ENCODE measurements at regions not wholly inside any gene's neighbourhood (a gene's known extent, or its start where the extent isn't known, plus 50 kb on each side); places are given as distances from the start of the nearest gene placed in this dataset.

DNA sequence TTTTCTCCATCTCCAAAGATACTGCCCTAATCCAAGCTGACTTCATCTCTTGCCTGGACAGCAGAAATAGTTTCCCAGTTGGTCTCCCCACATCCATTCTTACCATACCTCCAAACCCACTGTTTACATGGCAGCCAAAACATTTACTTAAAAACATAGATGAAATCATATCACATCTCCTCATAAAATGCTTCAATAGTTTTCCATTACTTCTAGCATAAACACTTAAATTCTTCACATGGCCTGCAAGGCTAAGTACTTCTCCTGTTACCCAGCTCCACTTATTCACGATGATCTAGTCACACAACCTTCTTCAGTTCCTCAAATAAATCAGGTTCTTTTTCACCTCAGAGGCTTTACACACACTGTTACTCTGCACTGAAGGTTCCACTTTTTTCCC, 185.8 kb upstream of the ACVR2A start:
- no peak overlapping the region for H3K4me3 Mint-ChIP-seq
- no peak for DNase-seq (ENCODE audit: low spot score)
- Histone ChIP-seq H3K27ac (ENCODE audit: low read depth) (no peak overlapping the region), H3F3A (replicated peaks; ENCODE audit: low read depth) (no peaks in the 10 kb centered on the region), H3K79me2 (replicated peaks; ENCODE audit: insufficient read depth) (no peaks in the 10 kb centered on the region), H3K9me2 (ENCODE audit: insufficient read depth) (peaks cover 6% of the 10 kb centered on the region; the same call in 1 of the 2 replicates), H3K4me3 (no peak overlapping the region), H2AFZ (no peak overlapping the region), H4K20me1 (replicated peaks; ENCODE audit: insufficient read depth) (no peaks in the 10 kb centered on the region), H3K4me2 (no peak overlapping the region), H3K36me3 (ENCODE audit: insufficient read depth) (no peaks in the 10 kb centered on the region), H3K27me3 (ENCODE audit: insufficient read depth) (no peaks in the 10 kb centered on the region), H3K4me1 (ENCODE audit: insufficient read depth) (no peaks in the 10 kb centered on the region)
- no peaks in the 10 kb centered on the region for H3K9me3 Mint-ChIP-seq
- H3K36me3 Mint-ChIP-seq (ENCODE audit: low read depth): no peaks in the 10 kb centered on the region
- no peak for ATAC-seq
- no peak overlapping the region for H3K27ac Mint-ChIP-seq
- H3K27me3 Mint-ChIP-seq (ENCODE audit: insufficient read depth, low read depth, poor library complexity): no peaks in the 10 kb centered on the region
- H3K4me1 Mint-ChIP-seq: no peaks in the 10 kb centered on the region
- no peak for TF ChIP-seq POLR2AphosphoS5 (IDR thresholded peaks at IDR 0.05; ENCODE audit: low read depth)

DNA sequence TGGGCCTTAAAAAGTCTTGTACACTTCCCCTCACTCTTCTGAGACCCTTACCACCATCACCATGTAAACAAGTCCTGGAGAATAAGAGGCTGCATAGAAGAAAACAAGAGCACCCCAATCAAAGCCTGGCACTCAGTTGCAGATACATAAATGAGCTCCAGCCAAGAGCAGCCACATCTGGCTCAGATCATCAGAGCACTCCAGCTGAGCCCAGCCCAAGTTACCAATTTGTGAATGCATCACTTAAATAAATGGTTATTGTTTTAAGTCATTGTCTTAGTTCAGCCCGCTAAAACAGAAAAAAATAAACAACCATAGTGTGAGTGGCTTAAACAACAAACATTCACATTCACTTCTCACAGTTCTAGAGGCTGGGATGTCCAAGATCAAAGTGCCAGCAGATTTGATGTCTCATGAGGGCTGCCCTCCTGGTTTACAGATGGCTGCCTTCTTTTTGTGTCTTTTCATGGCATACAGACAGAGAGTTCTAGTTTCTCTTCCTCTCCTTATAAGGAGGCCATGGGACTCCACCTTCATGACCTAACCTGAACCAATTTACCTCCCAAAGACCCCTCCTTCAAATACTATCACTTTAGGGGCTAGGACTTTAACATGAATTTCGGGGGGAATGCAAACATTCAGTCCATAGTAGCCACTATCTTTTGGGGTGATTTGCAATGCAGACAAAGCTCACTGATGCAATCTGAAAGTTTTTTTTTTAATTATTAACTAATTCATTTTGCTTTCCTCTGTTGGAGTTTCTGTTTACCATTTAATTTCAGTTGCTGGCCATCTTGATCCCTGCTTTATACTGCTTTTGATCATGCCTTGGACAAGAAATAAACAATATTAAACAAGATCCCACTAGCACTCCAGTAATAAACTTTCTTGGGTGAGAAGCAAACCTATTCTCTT, 187.5 kb upstream of the ACVR2A start:
- Histone ChIP-seq H3K79me2 (replicated peaks; ENCODE audit: insufficient read depth) (no peaks in the 10 kb centered on the region), H3K4me1 (ENCODE audit: insufficient read depth) (no peaks in the 10 kb centered on the region), H4K20me1 (replicated peaks; ENCODE audit: insufficient read depth) (no peaks in the 10 kb centered on the region), H3K27ac (ENCODE audit: low read depth) (no peak overlapping the region), H3K4me2 (no peak overlapping the region), H3K9me2 (ENCODE audit: insufficient read depth) (peaks cover 2% of the 10 kb centered on the region; the same call in 1 of the 2 replicates), H3K4me3 (no peak overlapping the region), H3K36me3 (ENCODE audit: insufficient read depth) (no peaks in the 10 kb centered on the region), H3F3A (replicated peaks; ENCODE audit: low read depth) (no peaks in the 10 kb centered on the region), H3K27me3 (ENCODE audit: insufficient read depth) (no peaks in the 10 kb centered on the region), H2AFZ (no peak overlapping the region)
- Mint-ChIP-seq H3K4me1 (no peaks in the 10 kb centered on the region), H3K4me3 (no peak overlapping the region), H3K27ac (no peak overlapping the region), H3K36me3 (ENCODE audit: low read depth) (no peaks in the 10 kb centered on the region), H3K9me3 (no peaks in the 10 kb centered on the region), H3K27me3 (ENCODE audit: insufficient read depth, low read depth, poor library complexity) (no peaks in the 10 kb centered on the region)
- ATAC-seq: no peak
- no peak for DNase-seq (ENCODE audit: low spot score)
- no peak for TF ChIP-seq POLR2AphosphoS5 (IDR thresholded peaks at IDR 0.05; ENCODE audit: low read depth)
- TF ChIP-seq, protein P1, sequence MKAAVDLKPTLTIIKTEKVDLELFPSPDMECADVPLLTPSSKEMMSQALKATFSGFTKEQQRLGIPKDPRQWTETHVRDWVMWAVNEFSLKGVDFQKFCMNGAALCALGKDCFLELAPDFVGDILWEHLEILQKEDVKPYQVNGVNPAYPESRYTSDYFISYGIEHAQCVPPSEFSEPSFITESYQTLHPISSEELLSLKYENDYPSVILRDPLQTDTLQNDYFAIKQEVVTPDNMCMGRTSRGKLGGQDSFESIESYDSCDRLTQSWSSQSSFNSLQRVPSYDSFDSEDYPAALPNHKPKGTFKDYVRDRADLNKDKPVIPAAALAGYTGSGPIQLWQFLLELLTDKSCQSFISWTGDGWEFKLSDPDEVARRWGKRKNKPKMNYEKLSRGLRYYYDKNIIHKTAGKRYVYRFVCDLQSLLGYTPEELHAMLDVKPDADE (IDR thresholded peaks at IDR 0.05): no peak
- no peak for TF ChIP-seq EZH2phosphoT487 (IDR thresholded peaks at IDR 0.05; ENCODE audit: unreplicated experiment)
- TF ChIP-seq ZNF331 (CRISPR knock-in tag; IDR thresholded peaks at IDR 0.05; ENCODE audit: low read depth): no peak
- no peak for TF ChIP-seq NANOG (IDR thresholded peaks at IDR 0.05; ENCODE audit: borderline replicate concordance)
- TF ChIP-seq CREB1 (CRISPR knock-in tag; IDR thresholded peaks at IDR 0.05; ENCODE audit: low read depth): no peak
- TF ChIP-seq, protein P2, sequence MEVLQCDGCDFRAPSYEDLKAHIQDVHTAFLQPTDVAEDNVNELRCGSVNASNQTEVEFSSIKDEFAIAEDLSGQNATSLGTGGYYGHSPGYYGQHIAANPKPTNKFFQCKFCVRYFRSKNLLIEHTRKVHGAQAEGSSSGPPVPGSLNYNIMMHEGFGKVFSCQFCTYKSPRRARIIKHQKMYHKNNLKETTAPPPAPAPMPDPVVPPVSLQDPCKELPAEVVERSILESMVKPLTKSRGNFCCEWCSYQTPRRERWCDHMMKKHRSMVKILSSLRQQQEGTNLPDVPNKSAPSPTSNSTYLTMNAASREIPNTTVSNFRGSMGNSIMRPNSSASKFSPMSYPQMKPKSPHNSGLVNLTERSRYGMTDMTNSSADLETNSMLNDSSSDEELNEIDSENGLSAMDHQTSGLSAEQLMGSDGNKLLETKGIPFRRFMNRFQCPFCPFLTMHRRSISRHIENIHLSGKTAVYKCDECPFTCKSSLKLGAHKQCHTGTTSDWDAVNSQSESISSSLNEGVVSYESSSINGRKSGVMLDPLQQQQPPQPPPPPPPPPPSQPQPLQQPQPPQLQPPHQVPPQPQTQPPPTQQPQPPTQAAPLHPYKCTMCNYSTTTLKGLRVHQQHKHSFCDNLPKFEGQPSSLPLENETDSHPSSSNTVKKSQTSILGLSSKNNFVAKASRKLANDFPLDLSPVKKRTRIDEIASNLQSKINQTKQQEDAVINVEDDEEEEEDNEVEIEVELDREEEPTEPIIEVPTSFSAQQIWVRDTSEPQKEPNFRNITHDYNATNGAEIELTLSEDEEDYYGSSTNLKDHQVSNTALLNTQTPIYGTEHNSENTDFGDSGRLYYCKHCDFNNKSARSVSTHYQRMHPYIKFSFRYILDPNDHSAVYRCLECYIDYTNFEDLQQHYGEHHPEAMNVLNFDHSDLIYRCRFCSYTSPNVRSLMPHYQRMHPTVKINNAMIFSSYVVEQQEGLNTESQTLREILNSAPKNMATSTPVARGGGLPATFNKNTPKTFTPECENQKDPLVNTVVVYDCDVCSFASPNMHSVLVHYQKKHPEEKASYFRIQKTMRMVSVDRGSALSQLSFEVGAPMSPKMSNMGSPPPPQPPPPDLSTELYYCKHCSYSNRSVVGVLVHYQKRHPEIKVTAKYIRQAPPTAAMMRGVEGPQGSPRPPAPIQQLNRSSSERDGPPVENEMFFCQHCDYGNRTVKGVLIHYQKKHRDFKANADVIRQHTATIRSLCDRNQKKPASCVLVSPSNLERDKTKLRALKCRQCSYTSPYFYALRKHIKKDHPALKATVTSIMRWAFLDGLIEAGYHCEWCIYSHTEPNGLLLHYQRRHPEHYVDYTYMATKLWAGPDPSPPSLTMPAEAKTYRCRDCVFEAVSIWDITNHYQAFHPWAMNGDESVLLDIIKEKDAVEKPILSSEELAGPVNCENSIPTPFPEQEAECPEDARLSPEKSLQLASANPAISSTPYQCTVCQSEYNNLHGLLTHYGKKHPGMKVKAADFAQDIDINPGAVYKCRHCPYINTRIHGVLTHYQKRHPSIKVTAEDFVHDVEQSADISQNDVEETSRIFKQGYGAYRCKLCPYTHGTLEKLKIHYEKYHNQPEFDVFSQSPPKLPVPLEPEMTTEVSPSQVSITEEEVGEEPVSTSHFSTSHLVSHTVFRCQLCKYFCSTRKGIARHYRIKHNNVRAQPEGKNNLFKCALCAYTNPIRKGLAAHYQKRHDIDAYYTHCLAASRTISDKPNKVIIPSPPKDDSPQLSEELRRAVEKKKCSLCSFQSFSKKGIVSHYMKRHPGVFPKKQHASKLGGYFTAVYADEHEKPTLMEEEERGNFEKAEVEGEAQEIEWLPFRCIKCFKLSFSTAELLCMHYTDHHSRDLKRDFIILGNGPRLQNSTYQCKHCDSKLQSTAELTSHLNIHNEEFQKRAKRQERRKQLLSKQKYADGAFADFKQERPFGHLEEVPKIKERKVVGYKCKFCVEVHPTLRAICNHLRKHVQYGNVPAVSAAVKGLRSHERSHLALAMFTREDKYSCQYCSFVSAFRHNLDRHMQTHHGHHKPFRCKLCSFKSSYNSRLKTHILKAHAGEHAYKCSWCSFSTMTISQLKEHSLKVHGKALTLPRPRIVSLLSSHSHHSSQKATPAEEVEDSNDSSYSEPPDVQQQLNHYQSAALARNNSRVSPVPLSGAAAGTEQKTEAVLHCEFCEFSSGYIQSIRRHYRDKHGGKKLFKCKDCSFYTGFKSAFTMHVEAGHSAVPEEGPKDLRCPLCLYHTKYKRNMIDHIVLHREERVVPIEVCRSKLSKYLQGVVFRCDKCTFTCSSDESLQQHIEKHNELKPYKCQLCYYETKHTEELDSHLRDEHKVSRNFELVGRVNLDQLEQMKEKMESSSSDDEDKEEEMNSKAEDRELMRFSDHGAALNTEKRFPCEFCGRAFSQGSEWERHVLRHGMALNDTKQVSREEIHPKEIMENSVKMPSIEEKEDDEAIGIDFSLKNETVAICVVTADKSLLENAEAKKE (CRISPR knock-in tag; IDR thresholded peaks at IDR 0.05): no peak
- no peak for TF ChIP-seq EZH2 (IDR thresholded peaks at IDR 0.05; ENCODE audit: low read depth, unreplicated experiment)
- TF ChIP-seq ZNF114 (CRISPR knock-in tag; IDR thresholded peaks at IDR 0.05): no peak
- no peak for TF ChIP-seq STAT1 (IDR thresholded peaks at IDR 0.05; ENCODE audit: unreplicated experiment)
- TF ChIP-seq JUNB (IDR thresholded peaks at IDR 0.05; ENCODE audit: unreplicated experiment): no peak
- TF ChIP-seq, protein P3, sequence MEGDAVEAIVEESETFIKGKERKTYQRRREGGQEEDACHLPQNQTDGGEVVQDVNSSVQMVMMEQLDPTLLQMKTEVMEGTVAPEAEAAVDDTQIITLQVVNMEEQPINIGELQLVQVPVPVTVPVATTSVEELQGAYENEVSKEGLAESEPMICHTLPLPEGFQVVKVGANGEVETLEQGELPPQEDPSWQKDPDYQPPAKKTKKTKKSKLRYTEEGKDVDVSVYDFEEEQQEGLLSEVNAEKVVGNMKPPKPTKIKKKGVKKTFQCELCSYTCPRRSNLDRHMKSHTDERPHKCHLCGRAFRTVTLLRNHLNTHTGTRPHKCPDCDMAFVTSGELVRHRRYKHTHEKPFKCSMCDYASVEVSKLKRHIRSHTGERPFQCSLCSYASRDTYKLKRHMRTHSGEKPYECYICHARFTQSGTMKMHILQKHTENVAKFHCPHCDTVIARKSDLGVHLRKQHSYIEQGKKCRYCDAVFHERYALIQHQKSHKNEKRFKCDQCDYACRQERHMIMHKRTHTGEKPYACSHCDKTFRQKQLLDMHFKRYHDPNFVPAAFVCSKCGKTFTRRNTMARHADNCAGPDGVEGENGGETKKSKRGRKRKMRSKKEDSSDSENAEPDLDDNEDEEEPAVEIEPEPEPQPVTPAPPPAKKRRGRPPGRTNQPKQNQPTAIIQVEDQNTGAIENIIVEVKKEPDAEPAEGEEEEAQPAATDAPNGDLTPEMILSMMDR (conservative IDR thresholded peaks at IDR 0.05; ENCODE audit: low read depth in 2 of 2): no peak

All from GM23338 (cell line).